Fibroblast of upper back skin (primary cell): ENCODE measurements at regions not wholly inside any gene's neighbourhood (a gene's known extent, or its start where the extent isn't known, plus 50 kb on each side); places are given as distances from the start of the nearest gene placed in this dataset.
"Not testable (repeated sequence)": the region's sequence is repeated elsewhere in the genome, so short reads cannot be mapped to it uniquely, and the experiment has no call there.

ENCODE experiments used
- DNase-seq: peaks from one replicate; pipeline ENCODE4 v3.0.0-alpha.2; 2013

GRCh38 chr11:71150859-71151258, 101.5 kb downstream of the SHANK2 start:
- DNase-seq, result no peak

GRCh38 chr11:71148716-71149115, 103.7 kb downstream of the SHANK2 start:
- no peak for DNase-seq

GRCh38 chr11:71147331-71147730, 105.0 kb downstream of the SHANK2 start:
- no peak for DNase-seq

GRCh38 chr11:71146846-71147245, 105.5 kb downstream of the SHANK2 start:
- no peak for DNase-seq

- no peak for DNase-seq
These were observed 106.2 kb downstream of the SHANK2 start for GRCh38 chr11:71145988-71146824.

- DNase-seq, result no peak
These were observed 107.0 kb downstream of the SHANK2 start for GRCh38 chr11:71145368-71145767.

GRCh38 chr11:71144736-71145135, 107.6 kb downstream of the SHANK2 start:
- no peak for DNase-seq

- no peak for DNase-seq
These were observed 108.4 kb downstream of the SHANK2 start for GRCh38 chr11:71144010-71144409.

GRCh38 chr11:71140206-71140919, 112.0 kb downstream of the SHANK2 start:
- DNase-seq, result no peak

- DNase-seq, result no peak
These were observed 112.7 kb downstream of the SHANK2 start for GRCh38 chr11:71139516-71140205.

GRCh38 chr11:71138737-71139425, 113.5 kb downstream of the SHANK2 start:
- no peak for DNase-seq

- no peak for DNase-seq
These were observed 115.0 kb downstream of the SHANK2 start for GRCh38 chr11:71137376-71137775.

GRCh38 chr11:71136095-71136845, 116.1 kb downstream of the SHANK2 start:
- no peak for DNase-seq

GRCh38 chr11:71135112-71135511, 117.3 kb downstream of the SHANK2 start:
- no peak for DNase-seq

GRCh38 chr11:71133946-71134345, 118.4 kb downstream of the SHANK2 start:
- no peak for DNase-seq

GRCh38 chr11:71131861-71132260, 120.5 kb downstream of the SHANK2 start:
- peak; percentile 11 for DNase-seq

GRCh38 chr11:71130106-71130505, 122.3 kb downstream of the SHANK2 start:
- DNase-seq, result no peak

- peak; percentile 6 for DNase-seq
These were observed 122.8 kb downstream of the SHANK2 start for GRCh38 chr11:71129624-71130023.

- DNase-seq, result no peak
These were observed 124.6 kb downstream of the SHANK2 start for GRCh38 chr11:71127806-71128205.

- not testable (repeated sequence) for DNase-seq
These were observed 126.0 kb downstream of the SHANK2 start for GRCh38 chr11:71126401-71126800.

GRCh38 chr11:71125150-71125549, 127.2 kb downstream of the SHANK2 start:
- DNase-seq, result no peak

- DNase-seq, result no peak
These were observed 128.2 kb downstream of the SHANK2 start for GRCh38 chr11:71124127-71124526.
